GM12872 (cell line): ENCODE measurements at regions not wholly inside any gene's neighbourhood (a gene's known extent, or its start where the extent isn't known, plus 50 kb on each side); places are given as distances from the start of the nearest gene placed in this dataset.

ENCODE experiments used
- TF ChIP-seq, protein P1 (sequence below): IDR thresholded peaks from 3 replicates; pipeline ENCODE4 v1.5.1; 2011; ENCODE audit warnings: low read depth, mild to moderate bottlenecking, low read length, moderate library complexity; ENCODE audit not compliant: insufficient read depth

DNA sequence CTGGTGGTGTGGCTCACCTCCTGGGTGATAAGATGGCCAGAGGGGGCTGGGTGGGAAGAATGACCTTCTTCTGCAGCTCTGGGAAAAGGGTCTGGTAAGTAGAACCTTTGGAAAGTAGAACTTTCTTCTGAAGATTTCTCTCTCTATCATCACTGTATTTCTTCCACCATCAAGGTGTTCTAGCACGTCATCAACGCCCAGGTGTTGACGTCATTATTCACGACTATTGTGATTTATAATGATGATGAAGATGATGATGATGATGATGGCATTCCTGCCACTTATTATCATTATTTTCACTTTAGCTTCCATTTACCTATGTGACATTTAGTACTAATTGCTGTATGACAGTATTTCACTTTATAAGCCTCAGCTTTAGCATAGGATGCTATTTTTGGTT is 525.6 kb upstream of the ADARB2 start:
- TF ChIP-seq, protein P1, sequence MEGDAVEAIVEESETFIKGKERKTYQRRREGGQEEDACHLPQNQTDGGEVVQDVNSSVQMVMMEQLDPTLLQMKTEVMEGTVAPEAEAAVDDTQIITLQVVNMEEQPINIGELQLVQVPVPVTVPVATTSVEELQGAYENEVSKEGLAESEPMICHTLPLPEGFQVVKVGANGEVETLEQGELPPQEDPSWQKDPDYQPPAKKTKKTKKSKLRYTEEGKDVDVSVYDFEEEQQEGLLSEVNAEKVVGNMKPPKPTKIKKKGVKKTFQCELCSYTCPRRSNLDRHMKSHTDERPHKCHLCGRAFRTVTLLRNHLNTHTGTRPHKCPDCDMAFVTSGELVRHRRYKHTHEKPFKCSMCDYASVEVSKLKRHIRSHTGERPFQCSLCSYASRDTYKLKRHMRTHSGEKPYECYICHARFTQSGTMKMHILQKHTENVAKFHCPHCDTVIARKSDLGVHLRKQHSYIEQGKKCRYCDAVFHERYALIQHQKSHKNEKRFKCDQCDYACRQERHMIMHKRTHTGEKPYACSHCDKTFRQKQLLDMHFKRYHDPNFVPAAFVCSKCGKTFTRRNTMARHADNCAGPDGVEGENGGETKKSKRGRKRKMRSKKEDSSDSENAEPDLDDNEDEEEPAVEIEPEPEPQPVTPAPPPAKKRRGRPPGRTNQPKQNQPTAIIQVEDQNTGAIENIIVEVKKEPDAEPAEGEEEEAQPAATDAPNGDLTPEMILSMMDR: no peak

GRCh38 chr10:2262333-2262732 is 525.0 kb upstream of the ADARB2 start:
- TF ChIP-seq, protein P1: no peak

- TF ChIP-seq, protein P1: no peak
Measured at GRCh38 chr10:2256241-2256640, 518.9 kb upstream of the ADARB2 start.

GRCh38 chr10:2252096-2252495 is 514.8 kb upstream of the ADARB2 start:
- TF ChIP-seq, protein P1: no peak

- TF ChIP-seq, protein P1: no peak
Measured at GRCh38 chr10:2251631-2252030, 514.3 kb upstream of the ADARB2 start.

DNA sequence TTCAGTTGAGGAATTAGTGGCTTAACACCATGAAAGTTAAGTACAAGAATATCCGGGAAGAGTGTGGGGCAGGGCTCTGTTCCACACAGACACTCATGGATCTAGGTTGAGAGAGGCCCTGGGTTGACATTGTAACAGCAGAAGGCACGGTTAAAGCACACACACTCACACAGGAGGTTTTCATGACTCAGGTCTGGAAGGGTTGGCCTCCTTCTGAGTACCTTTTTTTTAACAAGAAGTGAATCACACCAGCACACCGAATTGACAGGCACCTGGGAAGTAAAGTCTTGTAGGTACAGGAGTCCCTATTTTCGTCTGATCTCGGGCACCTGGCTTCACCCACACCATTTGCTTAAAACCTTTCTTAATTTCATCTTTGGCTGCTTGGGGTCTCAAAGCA is 509.4 kb upstream of the ADARB2 start:
- TF ChIP-seq, protein P1: no peak

- TF ChIP-seq, protein P1: no peak
Measured at GRCh38 chr10:2245580-2245979, 508.3 kb upstream of the ADARB2 start.

DNA sequence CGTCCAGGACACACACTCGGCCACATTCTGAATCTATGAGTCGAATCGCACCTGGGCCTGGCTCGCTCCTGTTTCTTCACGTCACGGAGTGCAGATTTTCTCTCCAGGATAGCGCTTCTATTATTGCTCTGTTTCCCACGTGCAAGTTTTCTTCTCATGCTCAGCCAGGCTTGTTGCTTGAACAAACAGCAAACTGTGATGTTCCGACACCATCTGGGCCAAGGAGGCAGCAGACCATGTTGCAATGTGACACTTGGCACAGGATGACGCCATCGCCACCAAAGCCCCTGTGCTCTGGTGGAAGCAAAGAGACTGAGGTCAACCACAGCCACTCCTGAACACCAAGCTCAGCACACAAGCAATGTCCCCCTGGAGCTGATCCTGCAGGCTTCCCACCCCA is 507.1 kb upstream of the ADARB2 start:
- TF ChIP-seq, protein P1: no peak
